ENCODE measurements at regions not wholly inside any gene's neighbourhood (a gene's known extent, or its start where the extent isn't known, plus 50 kb on each side); places are given as distances from the start of the nearest gene placed in this dataset.

DNA sequence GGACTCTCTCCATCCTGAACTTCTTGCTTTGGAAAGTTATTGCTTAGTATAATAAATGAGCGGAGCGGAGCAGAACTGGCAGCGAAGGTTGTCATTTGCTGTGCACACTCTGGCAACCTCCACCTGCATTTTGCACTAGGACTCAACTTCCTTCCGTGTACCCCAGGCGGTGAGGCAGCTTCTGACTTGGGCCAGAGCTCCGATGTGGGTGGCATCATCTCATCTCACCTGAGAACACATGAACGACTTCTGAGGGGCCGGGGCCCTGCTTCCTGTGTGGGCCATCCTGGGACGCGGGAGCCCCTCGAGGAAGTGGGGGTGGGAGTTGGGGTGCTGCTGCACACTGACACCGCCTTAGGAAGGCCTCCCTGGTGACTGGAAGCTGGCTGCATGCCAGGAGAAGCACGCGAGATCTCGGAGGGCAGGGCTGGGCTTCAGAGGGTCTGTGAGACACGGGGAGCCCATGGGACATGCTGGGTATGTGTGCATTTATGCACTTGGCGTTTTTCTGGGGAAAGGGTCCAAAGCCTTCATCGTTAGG, 56.5 kb upstream of the COL5A1 start:
- H3K4me3 Mint-ChIP-seq: no peak overlapping the region
- H3K9me3 Mint-ChIP-seq: no peaks in the 10 kb centered on the region
- H3K27ac Mint-ChIP-seq: no peak overlapping the region
- H3K27me3 Mint-ChIP-seq: peaks cover 4% of the 10 kb centered on the region
- H3K36me3 Mint-ChIP-seq: no peaks in the 10 kb centered on the region
- no peaks in the 10 kb centered on the region for H3K4me1 Mint-ChIP-seq (ENCODE audit: unreplicated experiment)
- peak; percentile 60 for DNase-seq (ENCODE audit: extremely low spot score, unreplicated experiment)
- TF ChIP-seq, protein P1, sequence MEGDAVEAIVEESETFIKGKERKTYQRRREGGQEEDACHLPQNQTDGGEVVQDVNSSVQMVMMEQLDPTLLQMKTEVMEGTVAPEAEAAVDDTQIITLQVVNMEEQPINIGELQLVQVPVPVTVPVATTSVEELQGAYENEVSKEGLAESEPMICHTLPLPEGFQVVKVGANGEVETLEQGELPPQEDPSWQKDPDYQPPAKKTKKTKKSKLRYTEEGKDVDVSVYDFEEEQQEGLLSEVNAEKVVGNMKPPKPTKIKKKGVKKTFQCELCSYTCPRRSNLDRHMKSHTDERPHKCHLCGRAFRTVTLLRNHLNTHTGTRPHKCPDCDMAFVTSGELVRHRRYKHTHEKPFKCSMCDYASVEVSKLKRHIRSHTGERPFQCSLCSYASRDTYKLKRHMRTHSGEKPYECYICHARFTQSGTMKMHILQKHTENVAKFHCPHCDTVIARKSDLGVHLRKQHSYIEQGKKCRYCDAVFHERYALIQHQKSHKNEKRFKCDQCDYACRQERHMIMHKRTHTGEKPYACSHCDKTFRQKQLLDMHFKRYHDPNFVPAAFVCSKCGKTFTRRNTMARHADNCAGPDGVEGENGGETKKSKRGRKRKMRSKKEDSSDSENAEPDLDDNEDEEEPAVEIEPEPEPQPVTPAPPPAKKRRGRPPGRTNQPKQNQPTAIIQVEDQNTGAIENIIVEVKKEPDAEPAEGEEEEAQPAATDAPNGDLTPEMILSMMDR (conservative IDR thresholded peaks at IDR 0.05): no peak

DNA sequence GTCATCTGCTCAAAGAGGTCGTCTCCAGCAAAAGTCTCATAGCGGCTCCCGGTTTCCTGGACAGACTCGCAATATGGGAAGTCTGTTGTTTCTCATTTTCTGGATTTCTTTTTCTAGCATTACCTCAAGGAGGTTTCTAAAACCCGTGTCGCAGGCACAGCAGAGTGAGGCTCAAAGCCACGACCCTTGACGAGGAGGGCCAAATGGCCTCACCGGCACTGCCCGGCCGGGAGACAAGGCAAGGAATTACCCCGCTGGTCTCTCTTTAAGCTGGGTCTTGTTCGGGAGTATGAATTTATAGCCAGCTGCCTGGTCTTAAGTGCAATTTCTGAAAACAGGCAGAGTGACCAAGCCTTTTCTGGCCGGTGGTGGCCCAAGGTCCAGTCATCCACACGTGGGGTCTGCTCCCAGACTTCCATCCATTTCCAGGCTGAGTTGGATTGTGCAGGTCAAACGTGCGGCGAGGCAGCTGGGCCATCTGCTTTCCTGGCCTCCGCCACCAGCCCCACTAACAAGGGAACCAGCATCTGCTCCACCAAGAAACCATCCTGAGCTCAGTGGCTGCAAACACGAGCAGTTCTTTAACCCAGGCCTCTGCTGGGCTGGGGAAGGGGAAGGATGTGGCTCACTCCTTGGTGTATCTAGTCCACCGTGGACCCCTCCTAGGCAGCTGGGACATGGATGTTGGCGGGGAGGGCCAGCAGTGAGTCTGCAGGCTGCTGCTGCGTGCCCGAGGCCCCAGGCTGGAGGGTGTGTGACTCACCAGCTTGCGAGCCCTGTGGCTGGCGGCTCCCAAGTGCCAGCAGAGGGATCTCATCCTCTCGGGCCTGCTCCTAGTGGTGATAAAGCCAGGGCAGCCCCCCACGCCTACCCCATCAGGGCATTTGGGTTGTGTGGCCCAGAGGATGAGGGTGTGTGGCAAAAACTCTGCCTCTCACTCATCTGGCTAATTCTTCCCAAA, 55.6 kb upstream of the COL5A1 start:
- Mint-ChIP-seq H3K4me3 (no peak overlapping the region), H3K27me3 (peaks cover 4% of the 10 kb centered on the region), H3K9me3 (no peaks in the 10 kb centered on the region), H3K4me1 (ENCODE audit: unreplicated experiment) (peaks cover 8% of the 10 kb centered on the region), H3K36me3 (no peaks in the 10 kb centered on the region), H3K27ac (no peak overlapping the region)
- TF ChIP-seq, protein P1 (conservative IDR thresholded peaks at IDR 0.05): no peak
- DNase-seq (ENCODE audit: extremely low spot score, unreplicated experiment): peak; percentile 45

DNA sequence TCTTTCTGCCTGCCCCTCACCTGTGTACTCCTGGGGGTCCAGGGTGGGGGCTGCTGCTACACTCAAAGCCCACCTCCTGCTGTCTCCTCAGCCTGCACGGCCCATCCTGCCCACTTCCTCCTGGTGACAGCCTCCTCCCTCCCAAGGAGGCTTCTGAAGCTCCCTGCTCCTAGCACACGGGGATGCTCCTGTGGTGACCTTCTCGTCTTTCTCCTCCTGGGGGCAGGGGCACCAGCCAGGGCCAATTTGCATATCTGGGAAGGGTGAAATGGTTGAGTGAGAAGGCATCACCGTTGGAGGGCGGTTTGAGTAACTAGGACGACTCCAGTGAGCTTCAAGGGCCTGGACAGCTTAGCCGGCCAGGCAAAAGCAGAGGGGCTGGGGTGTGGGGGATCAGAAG, 51.9 kb upstream of the COL5A1 start:
- peaks cover 22% of the 10 kb centered on the region for H3K4me1 Mint-ChIP-seq (ENCODE audit: unreplicated experiment)
- no peaks in the 10 kb centered on the region for H3K9me3 Mint-ChIP-seq
- TF ChIP-seq, protein P1 (conservative IDR thresholded peaks at IDR 0.05): no peak
- H3K4me3 Mint-ChIP-seq: no peak overlapping the region
- H3K36me3 Mint-ChIP-seq: no peaks in the 10 kb centered on the region
- H3K27ac Mint-ChIP-seq: no peak overlapping the region
- DNase-seq (ENCODE audit: extremely low spot score, unreplicated experiment): peak; percentile 47
- H3K27me3 Mint-ChIP-seq: peaks cover 8% of the 10 kb centered on the region

DNA sequence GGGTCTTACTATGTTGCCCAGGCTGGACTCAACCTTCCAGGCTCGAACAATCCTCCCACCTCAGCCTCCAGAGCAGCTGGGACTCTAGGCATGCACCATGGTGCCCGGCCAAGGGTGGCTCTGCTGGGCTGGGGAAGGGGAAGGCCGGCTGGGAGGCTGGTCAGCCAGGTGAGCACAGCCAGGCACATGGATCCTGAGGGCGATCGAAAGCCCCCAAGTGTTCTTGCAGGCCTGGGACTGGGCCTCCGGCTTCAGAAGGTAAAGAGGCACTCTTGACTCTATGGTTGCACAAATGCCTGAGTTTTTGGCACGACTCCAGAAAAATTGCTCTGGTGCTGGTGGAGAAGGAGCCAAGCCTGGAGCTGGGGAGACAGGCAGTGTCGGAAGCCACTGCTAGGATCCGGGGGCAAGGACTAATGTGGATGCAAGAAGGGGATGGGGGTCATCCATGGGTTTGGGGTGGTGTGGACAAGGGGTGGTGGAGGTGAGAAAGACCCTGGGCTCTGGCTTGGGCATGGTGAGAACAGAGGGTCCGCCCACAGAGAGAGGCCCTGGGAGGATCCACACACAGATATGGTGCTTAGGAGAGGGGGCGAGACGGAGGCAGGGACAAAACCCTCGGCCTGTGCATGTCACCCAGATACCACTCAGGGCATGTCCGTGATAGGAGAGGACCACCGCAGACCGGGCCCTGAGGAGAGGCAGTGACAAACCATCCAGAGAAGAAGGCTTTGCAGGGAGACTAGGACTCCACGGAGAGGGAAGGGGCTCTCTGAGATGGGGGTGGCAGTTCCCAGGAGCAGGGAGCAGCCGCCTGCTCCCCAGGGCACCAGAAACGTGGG, 51.1 kb upstream of the COL5A1 start:
- Mint-ChIP-seq H3K27ac (no peak overlapping the region), H3K36me3 (no peaks in the 10 kb centered on the region), H3K9me3 (peaks cover 2% of the 10 kb centered on the region), H3K27me3 (peaks cover 10% of the 10 kb centered on the region), H3K4me3 (no peak overlapping the region), H3K4me1 (ENCODE audit: unreplicated experiment) (peaks cover 22% of the 10 kb centered on the region)
- DNase-seq (ENCODE audit: extremely low spot score, unreplicated experiment): peak; percentile 63
- TF ChIP-seq, protein P1 (conservative IDR thresholded peaks at IDR 0.05): no peak

DNA sequence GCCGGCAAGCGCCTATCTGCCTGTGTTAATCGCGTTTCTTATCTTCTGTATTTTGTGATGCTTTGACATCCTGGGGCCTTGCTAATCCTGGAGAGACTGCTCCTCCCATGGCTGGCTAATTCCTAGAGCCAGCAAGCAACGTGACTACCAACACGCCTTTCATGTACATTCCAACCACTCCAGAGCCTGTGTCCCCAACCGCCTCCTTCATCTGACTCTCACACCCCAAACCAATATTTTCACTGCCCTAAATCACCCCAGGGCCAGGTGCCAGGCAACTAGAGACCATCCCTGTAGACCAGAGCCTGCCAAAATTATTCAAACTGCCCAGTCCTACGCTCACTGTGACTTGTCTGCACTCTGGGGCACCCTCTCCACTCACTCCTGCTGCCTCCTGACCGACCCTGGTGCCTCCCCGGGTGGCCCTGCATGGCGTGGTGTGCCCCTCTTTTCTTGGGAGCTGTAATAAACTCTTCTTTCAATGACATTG, 50.5 kb upstream of the COL5A1 start:
- Mint-ChIP-seq H3K4me3 (no peak overlapping the region), H3K36me3 (no peaks in the 10 kb centered on the region), H3K27me3 (peaks cover 12% of the 10 kb centered on the region), H3K4me1 (ENCODE audit: unreplicated experiment) (peaks cover 22% of the 10 kb centered on the region), H3K9me3 (peaks cover 5% of the 10 kb centered on the region), H3K27ac (no peak overlapping the region)
- TF ChIP-seq, protein P1 (conservative IDR thresholded peaks at IDR 0.05): no peak
- no peak for DNase-seq (ENCODE audit: extremely low spot score, unreplicated experiment)
